HG03432 (cell line): ENCODE measurements at regions not wholly inside any gene's neighbourhood (a gene's known extent, or its start where the extent isn't known, plus 50 kb on each side); places are given as distances from the start of the nearest gene placed in this dataset.

Experiments
- ATAC-seq: cut with Tn5 transposase; IDR thresholded peaks from one replicate; pipeline ENCODE4 v1.9.1; 2021; ENCODE audit warnings: mild to moderate bottlenecking, moderate library complexity; ENCODE audit not compliant: unreplicated experiment

DNA sequence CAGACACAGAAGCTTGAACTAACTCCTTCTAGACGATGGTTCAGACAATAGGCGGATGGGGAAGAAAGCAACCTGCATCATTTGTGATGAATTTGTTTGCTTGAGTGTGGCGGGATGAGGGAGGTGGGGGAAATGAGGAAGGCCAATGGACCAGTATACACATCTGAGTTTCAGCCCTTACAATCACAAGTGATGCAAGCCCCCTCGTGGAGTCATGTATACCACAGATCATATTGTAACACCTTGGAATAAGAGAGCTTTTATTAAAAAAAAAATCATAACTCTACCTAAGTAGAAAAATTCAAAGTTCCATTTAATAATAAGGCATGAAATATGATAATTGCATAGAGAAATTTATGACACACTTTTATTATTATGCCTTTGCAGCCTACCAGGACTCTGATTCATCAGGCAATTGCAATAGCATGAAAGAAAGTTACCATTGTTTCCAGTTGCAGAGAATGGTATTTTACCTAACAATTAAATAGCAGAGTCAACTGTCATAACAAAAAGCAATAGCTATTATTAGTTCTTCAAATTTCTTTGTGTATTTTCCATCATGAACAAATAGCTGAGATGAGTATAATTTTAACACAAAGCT, 230.2 kb upstream of the AKR1E2 start:
- ATAC-seq = no peak

- no peak for ATAC-seq
Measured at GRCh38 chr10:4590807-4591206, 235.2 kb upstream of the AKR1E2 start.

DNA sequence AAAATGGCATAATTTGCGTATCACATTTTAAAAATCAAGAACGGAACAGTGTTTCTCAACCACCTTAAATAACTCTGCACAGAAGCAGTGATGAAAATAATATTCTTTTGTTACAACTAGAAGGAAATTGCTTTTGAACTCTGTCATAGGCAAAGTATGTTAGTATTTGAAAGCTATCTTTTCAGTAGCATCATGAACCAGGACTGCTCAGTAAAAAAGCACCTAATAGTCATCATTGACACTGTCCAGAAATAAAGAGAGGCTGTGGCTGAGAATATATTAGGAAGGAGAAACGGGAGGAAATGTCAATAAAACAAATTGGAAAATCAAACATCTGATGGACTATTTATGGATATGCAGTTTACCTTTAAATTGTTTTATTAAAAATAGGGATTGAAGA, 237.2 kb upstream of the AKR1E2 start:
- ATAC-seq = no peak

DNA sequence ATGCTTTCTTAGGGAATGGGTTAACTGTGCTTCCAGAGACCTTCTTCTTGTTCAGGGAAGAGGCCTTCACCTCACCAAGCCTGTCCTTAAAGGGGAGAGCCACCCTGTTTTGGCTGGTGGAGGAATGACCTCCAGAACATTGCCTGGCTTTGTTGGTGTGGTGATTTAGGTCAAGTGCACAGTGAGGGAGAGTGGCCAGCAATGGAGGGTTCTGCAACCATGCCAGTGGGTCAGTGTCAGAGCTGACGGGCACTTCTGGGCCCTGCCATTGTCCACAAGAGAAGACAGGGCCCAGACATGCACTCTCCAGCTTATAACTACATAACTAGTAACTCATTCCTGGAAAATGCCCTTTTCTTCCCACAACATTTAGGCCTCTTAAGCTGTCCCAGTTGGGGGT, 238.5 kb upstream of the AKR1E2 start:
- ATAC-seq = no peak

DNA sequence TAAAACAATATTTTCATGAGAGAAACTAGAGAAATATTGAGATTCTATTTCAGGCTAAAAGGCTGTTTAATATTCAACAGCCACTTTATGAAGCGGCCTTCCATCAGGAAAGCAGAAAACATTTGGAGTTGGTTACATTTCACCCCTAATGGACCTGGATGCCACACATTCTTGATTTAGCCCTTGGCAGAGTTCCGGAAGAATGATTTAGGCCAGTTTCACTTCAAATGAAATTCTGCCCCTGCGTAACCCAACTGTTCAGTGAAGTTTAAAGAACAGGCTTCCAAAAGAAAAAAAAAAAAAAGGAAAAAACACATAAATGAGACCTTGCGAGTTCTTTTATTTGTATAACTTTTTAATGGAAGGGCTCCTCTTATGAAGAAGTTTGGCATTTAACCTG, 239.2 kb upstream of the AKR1E2 start:
- no peak for ATAC-seq

GRCh38 chr10:4581929-4582328, 244.1 kb upstream of the AKR1E2 start:
- no peak for ATAC-seq

DNA sequence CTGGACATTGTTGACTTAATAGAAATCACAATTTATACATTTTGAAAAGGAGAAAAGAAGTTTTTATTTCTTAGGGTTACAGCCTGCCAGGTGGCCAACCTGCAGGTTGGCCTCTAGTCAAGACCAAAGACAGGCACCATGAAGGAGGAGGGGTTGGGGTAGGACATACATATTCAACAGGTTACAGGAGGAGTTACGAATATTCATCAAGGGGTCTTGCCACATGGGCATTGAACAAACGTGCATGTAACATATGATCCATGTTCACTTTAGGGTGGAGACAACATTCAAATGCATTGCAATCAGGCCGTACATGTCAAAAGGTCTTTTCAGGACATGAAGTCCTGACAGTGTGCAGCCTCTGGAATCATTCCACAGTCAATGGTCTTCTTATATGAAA, 246.2 kb upstream of the AKR1E2 start:
- ATAC-seq = no peak

GRCh38 chr10:4576206-4576605, 249.8 kb upstream of the AKR1E2 start:
- ATAC-seq = no peak

GRCh38 chr10:4569151-4569550, 256.9 kb upstream of the AKR1E2 start:
- no peak for ATAC-seq

GRCh38 chr10:4568731-4569130, 257.3 kb upstream of the AKR1E2 start:
- no peak for ATAC-seq

GRCh38 chr10:4568086-4568485, 257.9 kb upstream of the AKR1E2 start:
- no peak for ATAC-seq

DNA sequence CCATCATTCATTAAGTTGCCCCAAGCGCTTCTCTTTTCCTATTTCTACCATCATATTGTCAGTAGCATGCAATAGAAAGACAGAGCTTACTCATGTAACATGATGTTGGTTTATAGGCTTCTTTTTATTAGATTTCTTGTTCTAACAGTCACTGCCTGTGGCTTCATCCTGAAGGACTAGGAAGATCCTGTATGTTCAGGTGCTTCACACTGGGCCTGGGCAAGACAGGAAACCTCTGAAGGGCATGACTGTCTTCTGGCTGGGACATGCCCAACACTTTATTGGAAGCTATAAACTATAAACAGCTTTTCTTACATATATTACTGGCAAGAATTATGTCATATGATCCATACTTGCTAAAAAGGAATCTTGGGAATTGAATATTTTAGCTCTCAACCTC, 258.4 kb upstream of the AKR1E2 start:
- ATAC-seq = no peak

- no peak for ATAC-seq
Measured at GRCh38 chr10:4566011-4566410, 260.0 kb upstream of the AKR1E2 start.

- no peak for ATAC-seq
Measured at GRCh38 chr10:4561296-4561695, 264.7 kb upstream of the AKR1E2 start.

DNA sequence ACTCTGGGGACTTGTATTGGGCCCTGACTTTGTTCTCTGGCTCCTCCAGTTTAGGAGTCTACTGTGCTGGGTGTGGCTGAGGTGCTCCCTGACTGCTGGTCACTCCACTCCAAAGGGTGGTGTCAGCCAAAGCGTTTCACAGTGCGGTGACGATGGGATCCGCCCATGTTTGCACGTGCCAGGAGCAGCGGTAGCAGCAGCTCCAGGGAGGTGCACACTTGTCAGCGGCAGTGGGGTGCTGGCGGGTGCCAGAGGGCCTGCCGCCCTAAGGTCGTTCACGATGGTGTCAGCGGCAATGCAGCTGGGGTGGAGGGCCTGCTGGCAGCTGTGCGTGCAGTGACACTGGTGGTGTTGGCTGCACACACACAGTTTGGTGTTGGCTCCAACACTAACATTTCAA, 268.5 kb upstream of the AKR1E2 start:
- ATAC-seq = no peak

DNA sequence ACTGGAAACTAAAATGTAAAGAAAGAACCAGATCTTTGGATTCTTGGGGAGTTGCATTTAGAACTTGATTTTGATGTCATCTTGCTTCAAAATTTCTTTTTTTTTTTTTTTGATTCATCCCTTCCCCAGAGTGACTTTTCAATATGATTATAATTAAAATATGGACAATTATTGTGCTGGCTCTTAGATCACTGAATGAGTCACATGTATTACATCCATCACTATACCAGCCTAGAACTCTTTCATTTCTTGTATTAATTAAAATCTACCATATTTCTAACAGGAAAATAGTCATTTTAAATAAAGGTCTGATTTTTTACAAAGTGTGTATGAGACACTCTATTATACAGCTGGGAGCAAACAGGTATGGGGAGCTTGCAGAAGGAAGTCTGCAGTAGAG, 269.5 kb upstream of the AKR1E2 start:
- ATAC-seq = no peak

- ATAC-seq = no peak
Measured at GRCh38 chr10:4555920-4556319, 270.1 kb upstream of the AKR1E2 start.

DNA sequence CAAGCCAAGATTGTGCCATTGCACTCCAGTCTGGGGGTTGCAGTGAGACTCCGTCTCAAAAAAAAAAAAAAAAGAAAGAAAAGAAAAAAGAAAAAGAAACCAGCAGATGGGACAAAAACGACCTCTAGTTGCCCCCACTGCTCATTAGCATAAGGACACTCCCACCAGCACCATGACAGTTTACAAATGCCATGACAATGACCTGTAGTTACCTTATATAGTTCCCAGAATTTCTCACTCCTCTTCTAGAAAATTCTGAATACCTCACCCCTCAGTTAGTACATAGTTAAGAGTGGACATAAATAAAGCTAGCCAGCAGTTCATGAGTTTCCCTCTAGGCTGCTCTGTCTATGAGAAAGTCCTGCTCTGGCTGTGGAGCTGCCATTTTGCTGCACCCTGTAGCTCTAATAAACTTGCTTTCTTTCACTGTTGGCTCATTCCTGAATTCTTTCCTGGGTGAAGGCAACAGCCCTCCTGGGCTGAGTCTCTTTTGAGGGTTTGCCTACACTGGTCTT, 276.8 kb upstream of the AKR1E2 start:
- ATAC-seq = no peak

DNA sequence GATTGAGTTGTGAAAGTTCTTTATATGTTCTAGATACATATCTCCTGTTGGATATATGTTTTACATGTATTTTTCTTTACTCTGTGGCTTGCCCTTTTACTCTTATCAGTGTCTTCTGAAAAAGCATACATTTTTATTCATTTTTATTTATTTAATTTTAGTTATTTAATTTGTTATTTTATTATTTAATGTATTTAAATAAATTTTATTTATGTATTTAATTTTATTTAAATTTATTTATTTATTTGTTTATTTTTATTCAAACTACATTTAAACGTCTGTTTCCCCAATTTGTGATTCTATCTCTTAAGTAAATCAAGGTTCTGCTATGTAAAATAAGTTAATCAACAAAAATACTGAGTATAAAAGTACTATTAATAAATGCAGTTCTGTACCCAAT, 279.1 kb upstream of the AKR1E2 start:
- no peak for ATAC-seq

- no peak for ATAC-seq
Measured at GRCh38 chr10:4546500-4546899, 279.5 kb upstream of the AKR1E2 start.

GRCh38 chr10:4545062-4545461, 280.9 kb upstream of the AKR1E2 start:
- no peak for ATAC-seq

GRCh38 chr10:4543938-4544533, 282.0 kb upstream of the AKR1E2 start:
- ATAC-seq = no peak

DNA sequence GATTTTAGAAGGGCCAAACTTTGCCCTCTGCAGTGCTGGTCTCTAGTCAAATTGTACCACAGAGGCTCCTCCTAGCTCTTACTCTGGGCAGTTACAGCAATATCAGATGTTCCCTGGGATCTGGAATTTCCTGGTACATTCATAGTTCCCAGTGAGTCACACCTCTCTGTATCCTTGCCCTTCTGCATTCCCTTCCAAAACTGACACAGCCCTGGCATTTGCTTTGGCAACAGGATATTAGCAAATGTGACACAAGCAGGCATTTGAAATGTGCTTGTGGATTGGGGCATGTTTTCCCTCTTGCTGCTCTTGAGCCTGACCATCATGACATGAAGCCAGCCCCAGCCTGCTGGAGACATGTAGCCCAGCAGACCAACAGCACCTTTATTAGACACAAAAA, 284.7 kb upstream of the AKR1E2 start:
- ATAC-seq = no peak
